AG09309 (cell line): ENCODE measurements at regions not wholly inside any gene's neighbourhood (a gene's known extent, or its start where the extent isn't known, plus 50 kb on each side); places are given as distances from the start of the nearest gene placed in this dataset.
A peak's percentile ranks its signal among the peaks of the same experiment; 100 is the strongest.

Experiments
- DNase-seq: peaks from one replicate; pipeline ENCODE4 v3.0.0-alpha.2; 2010; ENCODE audit warnings: low read depth
- H3K4me3 ChIP-seq: 2 replicates; pipeline ENCODE4 v1.5.1; 2011; ENCODE audit warnings: mild to moderate bottlenecking, low read depth, low read length, moderate library complexity; ENCODE audit not compliant: control insufficient read depth
- TF ChIP-seq, protein P1 (sequence below): IDR thresholded peaks from 2 replicates; pipeline ENCODE4 v1.5.1; 2011; ENCODE audit warnings: mild to moderate bottlenecking, low read depth, low read length, inconsistent platforms; ENCODE audit not compliant: insufficient read depth, control insufficient read depth; ENCODE audit errors: missing control alignments

DNA sequence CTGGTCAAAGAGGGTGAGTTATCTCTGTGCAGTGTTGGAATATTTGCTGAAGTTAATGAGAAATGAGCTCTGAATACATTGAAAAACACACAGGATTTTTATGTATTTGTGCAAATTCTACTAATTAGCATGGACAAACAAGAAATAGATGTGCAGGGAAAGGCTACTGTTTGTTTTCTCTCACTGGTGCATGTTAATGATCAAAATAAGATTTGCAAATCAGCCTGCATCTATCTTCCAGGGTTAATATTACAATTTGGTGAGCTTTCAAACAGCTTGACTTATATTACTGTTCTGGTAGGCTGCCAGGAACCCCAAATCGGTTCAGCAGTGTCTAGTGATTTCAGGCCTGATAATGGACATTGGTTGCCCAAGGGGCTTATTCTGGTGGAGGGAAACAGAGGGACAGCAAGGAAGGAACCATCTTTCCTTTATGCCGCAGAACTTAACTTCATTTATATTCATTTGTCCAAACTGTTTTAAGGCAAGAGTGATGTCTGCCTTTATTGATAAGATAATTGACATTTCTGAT is 93.8 kb upstream of the REG3A start:
- DNase-seq, result no peak
- H3K4me3 ChIP-seq, result no peak overlapping the region
- TF ChIP-seq, protein P1, sequence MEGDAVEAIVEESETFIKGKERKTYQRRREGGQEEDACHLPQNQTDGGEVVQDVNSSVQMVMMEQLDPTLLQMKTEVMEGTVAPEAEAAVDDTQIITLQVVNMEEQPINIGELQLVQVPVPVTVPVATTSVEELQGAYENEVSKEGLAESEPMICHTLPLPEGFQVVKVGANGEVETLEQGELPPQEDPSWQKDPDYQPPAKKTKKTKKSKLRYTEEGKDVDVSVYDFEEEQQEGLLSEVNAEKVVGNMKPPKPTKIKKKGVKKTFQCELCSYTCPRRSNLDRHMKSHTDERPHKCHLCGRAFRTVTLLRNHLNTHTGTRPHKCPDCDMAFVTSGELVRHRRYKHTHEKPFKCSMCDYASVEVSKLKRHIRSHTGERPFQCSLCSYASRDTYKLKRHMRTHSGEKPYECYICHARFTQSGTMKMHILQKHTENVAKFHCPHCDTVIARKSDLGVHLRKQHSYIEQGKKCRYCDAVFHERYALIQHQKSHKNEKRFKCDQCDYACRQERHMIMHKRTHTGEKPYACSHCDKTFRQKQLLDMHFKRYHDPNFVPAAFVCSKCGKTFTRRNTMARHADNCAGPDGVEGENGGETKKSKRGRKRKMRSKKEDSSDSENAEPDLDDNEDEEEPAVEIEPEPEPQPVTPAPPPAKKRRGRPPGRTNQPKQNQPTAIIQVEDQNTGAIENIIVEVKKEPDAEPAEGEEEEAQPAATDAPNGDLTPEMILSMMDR, result no peak

GRCh38 chr2:79250656-79251055 is 91.1 kb upstream of the REG3A start:
- TF ChIP-seq, protein P1, result no peak
- H3K4me3 ChIP-seq, result no peak overlapping the region
- no peak for DNase-seq

GRCh38 chr2:79248776-79249175 is 89.2 kb upstream of the REG3A start:
- TF ChIP-seq, protein P1, result no peak
- no peak overlapping the region for H3K4me3 ChIP-seq
- no peak for DNase-seq

- TF ChIP-seq, protein P1, result no peak
- no peak for DNase-seq
- no peak overlapping the region for H3K4me3 ChIP-seq
Measured at GRCh38 chr2:79235135-79235534, 75.6 kb upstream of the REG3A start.

- no peak for DNase-seq
- H3K4me3 ChIP-seq, result no peak overlapping the region
- TF ChIP-seq, protein P1, result no peak
Measured at GRCh38 chr2:79223539-79223938, 64.0 kb upstream of the REG3A start.

- DNase-seq, result peak; percentile 8
- H3K4me3 ChIP-seq, result no peak overlapping the region
- TF ChIP-seq, protein P1, result peak; percentile 68
Measured at GRCh38 chr2:79219383-79219988, 59.9 kb upstream of the REG3A start.
